ENCODE measurements at regions not wholly inside any gene's neighbourhood (a gene's known extent, or its start where the extent isn't known, plus 50 kb on each side); places are given as distances from the start of the nearest gene placed in this dataset.

DNA sequence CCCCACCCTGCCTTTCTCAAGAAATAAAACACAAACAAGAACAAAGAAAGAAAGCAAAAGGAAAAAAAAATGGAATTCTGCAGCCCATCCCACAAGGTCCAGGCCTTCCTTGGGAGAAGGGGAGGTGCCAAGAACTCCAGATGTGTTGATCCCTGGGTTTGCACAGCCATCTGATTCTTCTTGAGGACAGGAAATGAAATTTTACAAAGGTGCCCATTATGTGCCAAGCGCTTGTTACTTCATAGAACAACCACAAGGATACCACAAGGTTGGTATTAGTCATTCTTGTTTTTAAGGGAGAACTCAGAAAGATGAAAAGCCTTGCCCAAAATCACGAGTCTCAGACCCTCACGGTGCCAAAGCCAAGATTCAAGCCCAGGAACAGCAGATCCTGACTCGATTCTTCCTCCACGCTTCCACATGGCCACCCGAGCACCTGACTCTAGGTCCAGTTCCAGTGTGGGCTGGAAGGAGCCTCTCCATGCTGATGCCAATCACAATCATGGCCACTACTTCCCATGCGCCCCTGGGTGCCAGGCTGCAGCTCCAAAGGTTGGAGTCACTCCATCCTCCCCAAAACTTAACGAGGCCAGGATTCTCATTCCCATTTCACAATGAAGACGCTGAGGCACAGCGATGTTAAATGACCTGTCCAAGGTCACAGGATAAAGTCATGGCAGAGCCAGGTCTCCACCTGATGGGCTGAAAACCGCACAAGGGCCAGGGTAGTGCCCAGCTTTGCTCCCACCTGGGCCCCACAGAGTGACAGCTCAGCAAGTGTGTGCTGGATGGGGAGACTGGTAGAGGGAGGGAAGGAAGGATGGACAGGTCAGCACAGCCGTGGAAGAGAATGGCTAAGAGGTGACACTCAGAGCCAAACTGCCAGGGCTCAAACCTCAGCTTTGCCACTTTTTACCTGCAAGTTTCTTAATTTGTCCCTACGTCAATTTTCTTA is 66.7 kb upstream of the TOP1 start:
- Histone ChIP-seq H3K36me3 (ENCODE audit: control insufficient read depth in 4 of 4, insufficient read depth in 4 of 4, low read length in 4 of 4) (no peaks in the 10 kb centered on the region), H3K4me1 (ENCODE audit: control insufficient read depth in 5 of 5, insufficient read depth in 5 of 5, low read length in 5 of 5) (peaks cover 0 to 6% (median 0%) of the 10 kb centered on the region in 5 donors), H3K27ac (ENCODE audit: low read depth in 1 of 2, low read length in 1 of 2) (no peak overlapping the region), H3K27me3 (ENCODE audit: control insufficient read depth in 3 of 3, insufficient read depth in 3 of 3, low read length in 2 of 3) (no peaks in the 10 kb centered on the region), H3K9me3 (ENCODE audit: control insufficient read depth in 4 of 4, insufficient read depth in 3 of 4, low read length in 3 of 4) (no peaks in the 10 kb centered on the region), H3K4me3 (no peak overlapping the region), H3K9ac (ENCODE audit: insufficient read depth in 1 of 2, low read length in 2 of 2) (no peak overlapping the region)
- ATAC-seq (ENCODE audit: insufficient read depth, low FRiP score) (no peak), DNase-seq (peak in 1 of 3 donors; percentile 11)
- 76 to 84% methylated on average over 13 of the region's 13 CpGs for whole genome bisulfite sequencing, 2 donors
- TF ChIP-seq, protein P1, sequence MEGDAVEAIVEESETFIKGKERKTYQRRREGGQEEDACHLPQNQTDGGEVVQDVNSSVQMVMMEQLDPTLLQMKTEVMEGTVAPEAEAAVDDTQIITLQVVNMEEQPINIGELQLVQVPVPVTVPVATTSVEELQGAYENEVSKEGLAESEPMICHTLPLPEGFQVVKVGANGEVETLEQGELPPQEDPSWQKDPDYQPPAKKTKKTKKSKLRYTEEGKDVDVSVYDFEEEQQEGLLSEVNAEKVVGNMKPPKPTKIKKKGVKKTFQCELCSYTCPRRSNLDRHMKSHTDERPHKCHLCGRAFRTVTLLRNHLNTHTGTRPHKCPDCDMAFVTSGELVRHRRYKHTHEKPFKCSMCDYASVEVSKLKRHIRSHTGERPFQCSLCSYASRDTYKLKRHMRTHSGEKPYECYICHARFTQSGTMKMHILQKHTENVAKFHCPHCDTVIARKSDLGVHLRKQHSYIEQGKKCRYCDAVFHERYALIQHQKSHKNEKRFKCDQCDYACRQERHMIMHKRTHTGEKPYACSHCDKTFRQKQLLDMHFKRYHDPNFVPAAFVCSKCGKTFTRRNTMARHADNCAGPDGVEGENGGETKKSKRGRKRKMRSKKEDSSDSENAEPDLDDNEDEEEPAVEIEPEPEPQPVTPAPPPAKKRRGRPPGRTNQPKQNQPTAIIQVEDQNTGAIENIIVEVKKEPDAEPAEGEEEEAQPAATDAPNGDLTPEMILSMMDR (IDR thresholded peaks at IDR 0.05; ENCODE audit: control extremely low read depth, extremely low read depth), result no peak

DNA sequence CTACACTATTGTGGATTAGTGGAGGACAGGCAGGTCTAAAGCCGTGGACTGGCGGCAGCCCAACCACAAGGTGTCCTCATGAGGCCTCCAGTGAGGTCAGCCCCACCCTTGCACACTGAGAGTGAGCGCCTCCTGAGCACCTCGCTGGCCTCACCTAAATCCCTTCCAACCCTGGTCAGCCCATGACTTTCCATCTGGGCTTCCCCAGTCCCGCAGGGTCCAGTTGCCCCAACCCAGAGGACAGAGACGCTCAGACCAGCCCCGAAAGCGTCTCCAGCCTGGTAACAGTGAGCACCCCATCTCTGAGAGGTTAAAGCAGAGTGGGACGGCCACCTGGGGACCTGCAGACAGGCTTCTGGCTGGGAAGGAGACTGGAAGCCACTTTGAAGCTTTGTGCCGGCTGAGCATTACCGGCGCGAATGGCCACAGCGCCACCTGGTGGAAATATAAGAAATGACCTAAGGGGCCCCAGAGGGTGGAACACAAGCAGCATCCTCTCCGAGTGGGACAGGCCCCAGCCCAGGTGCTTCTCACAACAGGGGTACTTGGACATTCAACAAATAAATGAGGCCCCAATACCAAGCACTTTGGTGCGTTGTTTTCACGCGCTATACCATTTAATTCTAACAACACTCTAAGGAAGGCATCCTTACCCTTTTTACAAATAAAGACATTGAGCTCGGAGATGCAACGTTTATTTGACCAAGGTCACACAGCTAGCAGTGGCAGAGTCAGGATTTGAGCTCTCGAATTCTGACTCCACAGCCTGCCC is 65.7 kb upstream of the TOP1 start:
- no peaks in the 10 kb centered on the region for H3K36me3 ChIP-seq (ENCODE audit: control insufficient read depth in 4 of 4, insufficient read depth in 4 of 4, low read length in 4 of 4)
- no peaks in the 10 kb centered on the region for H3K27me3 ChIP-seq (ENCODE audit: control insufficient read depth in 3 of 3, insufficient read depth in 3 of 3, low read length in 2 of 3)
- no peak overlapping the region for H3K9ac ChIP-seq (ENCODE audit: insufficient read depth in 1 of 2, low read length in 2 of 2)
- DNase-seq (peak; percentile 72 to 80 (median 74)), ATAC-seq (ENCODE audit: insufficient read depth, low FRiP score) (peak; percentile 70)
- no peak overlapping the region for H3K27ac ChIP-seq (ENCODE audit: low read depth in 1 of 2, low read length in 1 of 2)
- H3K4me1 ChIP-seq (ENCODE audit: control insufficient read depth in 5 of 5, insufficient read depth in 5 of 5, low read length in 5 of 5), result peaks cover 0 to 12% (median 0%) of the 10 kb centered on the region in 5 donors
- TF ChIP-seq, protein P1 (IDR thresholded peaks at IDR 0.05; ENCODE audit: control extremely low read depth, extremely low read depth), result peak; percentile 81
- 31 to 34% methylated on average over 21 of the region's 21 CpGs for WGBS, 2 donors
- H3K9me3 ChIP-seq (ENCODE audit: control insufficient read depth in 4 of 4, insufficient read depth in 3 of 4, low read length in 3 of 4), result no peaks in the 10 kb centered on the region
- H3K4me3 ChIP-seq, result no peak overlapping the region

DNA sequence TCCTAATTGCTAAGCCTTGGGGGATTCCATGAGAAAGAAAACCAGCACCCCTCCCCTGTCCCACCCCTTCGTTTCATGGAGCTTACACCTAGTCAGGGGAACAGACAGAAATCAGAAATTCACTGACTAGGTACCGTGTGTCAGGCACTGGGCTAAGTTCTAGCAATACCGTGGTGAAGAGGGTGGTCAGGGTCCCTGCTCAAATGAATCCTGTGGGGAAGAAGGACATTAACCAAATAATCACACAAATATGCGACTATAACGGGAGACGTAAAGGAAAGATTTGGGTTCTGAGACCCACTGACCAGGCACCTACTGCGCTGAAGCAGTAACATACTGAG is 65.1 kb upstream of the TOP1 start:
- DNase-seq (no peak), ATAC-seq (ENCODE audit: insufficient read depth, low FRiP score) (no peak)
- Histone ChIP-seq H3K27me3 (ENCODE audit: control insufficient read depth in 3 of 3, insufficient read depth in 3 of 3, low read length in 2 of 3) (no peaks in the 10 kb centered on the region), H3K9ac (ENCODE audit: insufficient read depth in 1 of 2, low read length in 2 of 2) (no peak overlapping the region), H3K4me3 (no peak overlapping the region), H3K4me1 (ENCODE audit: control insufficient read depth in 5 of 5, insufficient read depth in 5 of 5, low read length in 5 of 5) (peaks cover 0 to 15% (median 0%) of the 10 kb centered on the region in 5 donors), H3K9me3 (ENCODE audit: control insufficient read depth in 4 of 4, insufficient read depth in 3 of 4, low read length in 3 of 4) (no peaks in the 10 kb centered on the region), H3K36me3 (ENCODE audit: control insufficient read depth in 4 of 4, insufficient read depth in 4 of 4, low read length in 4 of 4) (no peaks in the 10 kb centered on the region), H3K27ac (ENCODE audit: low read depth in 1 of 2, low read length in 1 of 2) (no peak overlapping the region)
- WGBS, 2 donors, result 87 to 90% methylated on average over 7 of the region's 7 CpGs
- TF ChIP-seq, protein P1 (IDR thresholded peaks at IDR 0.05; ENCODE audit: control extremely low read depth, extremely low read depth), result no peak
